Ovary (tissue), 7 donors: ENCODE measurements at regions not wholly inside any gene's neighbourhood (a gene's known extent, or its start where the extent isn't known, plus 50 kb on each side); places are given as distances from the start of the nearest gene placed in this dataset.

Experiments used
- DNase-seq, 5 donors: peaks; one replicate each; pipeline ENCODE4 v3.0.0-alpha.2; 2019 to 2020
- H3K27ac ChIP-seq, 2 donors: fragments of 200-600 bp; one replicate each; pipeline versions ENCODE4 v1.5.1 to v1.8.0; 2019 to 2022
- H3K27me3 ChIP-seq: fragments of 200-600 bp; one replicate; pipeline ENCODE4 v1.8.0; 2022
- H3K36me3 ChIP-seq: fragments of 200-600 bp; sonication (generic); one replicate; pipeline ENCODE4 v1.5.1; 2019
- H3K4me1 ChIP-seq: one replicate; pipeline ENCODE4 v1.8.1; 2013; ENCODE audit warnings: mild to moderate bottlenecking, moderate library complexity; ENCODE audit not compliant: insufficient read depth
- H3K4me3 ChIP-seq: fragments of 200-600 bp; sonication (generic); one replicate; pipeline ENCODE4 v1.5.1; 2017
- H3K9me3 ChIP-seq, 2 donors: fragments of 200-600 bp in 1 of 2; sonication (generic) in 1 of 2; one replicate each; pipeline versions ENCODE4 v1.5.1 to v1.8.1; 2013 to 2019; ENCODE audit warnings: mild to moderate bottlenecking in 1 of 2, moderate library complexity in 1 of 2
- CTCF ChIP-seq, 3 donors: fragments of 450-650 bp in 2 of 3; fragments of 200-600 bp in 1 of 3; IDR thresholded peaks; one replicate each; pipeline versions ENCODE4 v1.5.1 to v1.8.0; 2016 to 2022; ENCODE audit warnings: antibody characterized with exemption in 3 of 3, mild to moderate bottlenecking in 1 of 3
- EP300 ChIP-seq: sonication (generic); formaldehyde crosslinking; IDR thresholded peaks from one replicate; pipeline ENCODE4 v1.6.1; 2017; ENCODE audit warnings: antibody characterized with exemption
- POLR2A ChIP-seq: fragments of 450-650 bp; IDR thresholded peaks from one replicate; pipeline ENCODE4 v1.6.1; 2017; ENCODE audit warnings: antibody characterized with exemption, mild to moderate bottlenecking, moderate library complexity
- WGBS, 3 donors: extraction: QIAGEN DNeasy Blood & Tissue Kit in 1 of 3; methylation state at CpG; one replicate each; pipeline versions ENCODE4 v1.1.5 to v1.1.7; 2013 to 2017; 5-methylcytosine and 5-hydroxymethylcytosine counted together
- intact Hi-C, 4 donors: fragments of 100-400 bp; cut with DNase I; formaldehyde crosslinking; loops; one replicate each; pipeline versions ENCODE4 v1.11.0 to v1.15.1; 2022 to 2023
- donor health status: DM: no; HTN: no; CAD: no; lungs with moderate emphysema.
- donor health status: DM: no; HTN: no; CAD: no.
- donor health status: Bipolar disorder and iron deficiency.
- donor health status: DM: no; HTN: no; CAD: no.
- donor health status: DM: yes; HTN: yes; CAD: no.

GRCh38 chr11:42171046-42171445 is 711.6 kb upstream of the LRRC4C start:
- no peak for TF ChIP-seq EP300
- no peak for TF ChIP-seq CTCF (IDR thresholded peaks at IDR 0.05)
- no peak for TF ChIP-seq POLR2A
- no peaks in the 10 kb centered on the region for H3K27me3 ChIP-seq
- H3K4me3 ChIP-seq = no peak overlapping the region
- no peak for DNase-seq
- intact Hi-C loops = no loop called here
- no peak overlapping the region for H3K27ac ChIP-seq
- H3K4me1 ChIP-seq = no peaks in the 10 kb centered on the region
- 26 to 40% (median 32%) methylated on average over 1 of the region's 1 CpG for WGBS, 3 donors
- no peaks in the 10 kb centered on the region for H3K36me3 ChIP-seq
- no peaks in the 10 kb centered on the region for H3K9me3 ChIP-seq

DNA sequence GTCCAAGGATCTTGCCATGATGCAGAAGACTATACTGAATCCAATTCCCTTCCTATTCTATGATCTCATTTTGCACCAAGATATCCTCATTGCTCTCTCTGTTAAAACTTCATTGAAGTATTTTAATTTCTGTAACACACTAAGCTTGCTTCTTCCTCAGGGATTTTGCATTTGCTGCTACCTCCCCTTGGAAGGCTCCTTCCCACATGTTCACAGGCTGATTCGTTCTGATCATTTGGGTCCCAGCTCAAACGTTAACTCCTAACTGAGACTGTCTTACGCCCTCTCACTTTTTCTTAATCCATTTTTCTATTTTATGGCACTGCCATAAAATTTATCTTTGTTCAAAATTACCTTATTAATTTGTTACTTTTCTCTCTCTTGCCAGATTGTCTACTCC is 713.0 kb upstream of the LRRC4C start:
- Histone ChIP-seq H3K9me3 (no peaks in the 10 kb centered on the region), H3K36me3 (no peaks in the 10 kb centered on the region), H3K4me1 (no peaks in the 10 kb centered on the region), H3K27ac (no peak overlapping the region), H3K27me3 (no peaks in the 10 kb centered on the region), H3K4me3 (no peak overlapping the region)
- 40 to 45% (median 40%) methylated on average over 3 of the region's 3 CpGs for WGBS, 3 donors
- TF ChIP-seq EP300 (no peak), POLR2A (no peak), CTCF (IDR thresholded peaks at IDR 0.05) (no peak)
- no peak for DNase-seq
- intact Hi-C loops = no loop called here

DNA sequence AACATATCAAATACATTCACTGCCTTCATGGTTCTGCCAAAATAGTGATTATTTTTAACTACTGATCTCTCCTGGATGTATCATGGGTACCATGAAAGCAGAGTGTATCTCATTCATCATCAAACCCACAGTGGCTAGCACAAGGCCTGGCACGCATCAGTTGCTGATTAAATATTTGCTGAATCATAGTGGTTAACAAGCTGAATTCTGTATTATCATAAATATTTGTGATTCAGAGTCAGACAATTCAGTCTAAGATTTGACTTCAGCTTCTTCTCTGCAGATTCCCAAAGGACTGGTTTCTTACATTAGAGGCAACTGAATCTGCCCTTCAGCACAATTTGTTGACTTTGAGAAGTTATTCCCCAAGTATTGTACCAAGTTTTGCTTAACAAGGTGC is 715.8 kb upstream of the LRRC4C start:
- Histone ChIP-seq H3K27ac (no peak overlapping the region), H3K4me1 (no peaks in the 10 kb centered on the region), H3K4me3 (no peak overlapping the region), H3K27me3 (no peaks in the 10 kb centered on the region), H3K36me3 (no peaks in the 10 kb centered on the region), H3K9me3 (no peaks in the 10 kb centered on the region)
- WGBS, 3 donors = 69 to 81% (median 77%) methylated on average over 1 of the region's 1 CpG
- intact Hi-C loops = no loop called here
- DNase-seq = no peak
- TF ChIP-seq POLR2A = no peak
- no peak for TF ChIP-seq EP300
- TF ChIP-seq CTCF (IDR thresholded peaks at IDR 0.05) = no peak

GRCh38 chr11:42179216-42179615 is 719.8 kb upstream of the LRRC4C start:
- TF ChIP-seq CTCF (IDR thresholded peaks at IDR 0.05) = no peak
- no peak for TF ChIP-seq POLR2A
- TF ChIP-seq EP300 = no peak
- Histone ChIP-seq H3K36me3 (no peaks in the 10 kb centered on the region), H3K4me1 (no peaks in the 10 kb centered on the region), H3K27ac (no peak overlapping the region), H3K27me3 (no peaks in the 10 kb centered on the region), H3K9me3 (no peaks in the 10 kb centered on the region), H3K4me3 (no peak overlapping the region)
- 19 to 32% (median 20%) methylated on average over 2 of the region's 2 CpGs for WGBS, 3 donors
- DNase-seq = no peak
- intact Hi-C loops = no loop called here
